ENCODE measurements at regions not wholly inside any gene's neighbourhood (a gene's known extent, or its start where the extent isn't known, plus 50 kb on each side); places are given as distances from the start of the nearest gene placed in this dataset.

DNA sequence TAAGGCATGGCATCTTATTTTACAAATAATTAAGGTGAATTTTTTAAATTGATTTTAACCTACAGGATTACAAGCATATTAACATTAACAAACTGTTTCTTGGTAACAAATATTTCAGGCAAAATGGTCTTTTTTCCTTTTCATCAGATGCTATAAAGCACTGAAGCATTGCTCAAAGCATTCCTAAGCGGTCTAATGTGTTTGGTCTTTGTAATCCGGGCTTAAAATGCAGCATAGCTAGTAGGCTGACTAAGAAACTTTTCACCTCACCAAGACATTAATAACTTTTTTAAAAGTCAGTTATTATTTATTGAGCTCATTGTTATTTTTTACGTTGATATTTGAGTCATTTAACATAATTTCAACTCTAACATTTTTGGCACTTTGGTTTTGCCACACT lies 538.8 kb upstream of the SLC39A10 start:
- H3K4me3 ChIP-seq (ENCODE audit: low read length in 3 of 3): no peak overlapping the region
- H3K27me3 ChIP-seq (ENCODE audit: control insufficient read depth, insufficient read depth, low read length): no peaks in the 10 kb centered on the region
- no peak for DNase-seq
- no peak overlapping the region for H3K27ac ChIP-seq (ENCODE audit: low read depth in 2 of 2, low read length in 2 of 2)
- H3K9ac ChIP-seq (ENCODE audit: low read length in 3 of 3): no peak overlapping the region
- H3K4me1 ChIP-seq (ENCODE audit: control insufficient read depth in 2 of 3, insufficient read depth in 2 of 3, low read depth in 1 of 3, low read length in 3 of 3): no peaks in the 10 kb centered on the region
- no peak for FAIRE-seq
- intact Hi-C loops (cut with DNase I): no loop called here
- H3K9me3 ChIP-seq (ENCODE audit: control insufficient read depth in 2 of 3, insufficient read depth in 1 of 3, low read length in 3 of 3): peaks cover 0 to 3% (median 0%) of the 10 kb centered on the region in 3 donors
- no peaks in the 10 kb centered on the region for H3K36me3 ChIP-seq (ENCODE audit: control insufficient read depth in 2 of 3, insufficient read depth in 3 of 3, low read length in 3 of 3)
- TF ChIP-seq, protein P1, sequence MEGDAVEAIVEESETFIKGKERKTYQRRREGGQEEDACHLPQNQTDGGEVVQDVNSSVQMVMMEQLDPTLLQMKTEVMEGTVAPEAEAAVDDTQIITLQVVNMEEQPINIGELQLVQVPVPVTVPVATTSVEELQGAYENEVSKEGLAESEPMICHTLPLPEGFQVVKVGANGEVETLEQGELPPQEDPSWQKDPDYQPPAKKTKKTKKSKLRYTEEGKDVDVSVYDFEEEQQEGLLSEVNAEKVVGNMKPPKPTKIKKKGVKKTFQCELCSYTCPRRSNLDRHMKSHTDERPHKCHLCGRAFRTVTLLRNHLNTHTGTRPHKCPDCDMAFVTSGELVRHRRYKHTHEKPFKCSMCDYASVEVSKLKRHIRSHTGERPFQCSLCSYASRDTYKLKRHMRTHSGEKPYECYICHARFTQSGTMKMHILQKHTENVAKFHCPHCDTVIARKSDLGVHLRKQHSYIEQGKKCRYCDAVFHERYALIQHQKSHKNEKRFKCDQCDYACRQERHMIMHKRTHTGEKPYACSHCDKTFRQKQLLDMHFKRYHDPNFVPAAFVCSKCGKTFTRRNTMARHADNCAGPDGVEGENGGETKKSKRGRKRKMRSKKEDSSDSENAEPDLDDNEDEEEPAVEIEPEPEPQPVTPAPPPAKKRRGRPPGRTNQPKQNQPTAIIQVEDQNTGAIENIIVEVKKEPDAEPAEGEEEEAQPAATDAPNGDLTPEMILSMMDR (IDR thresholded peaks at IDR 0.05; ENCODE audit: borderline replicate concordance, extremely low read depth, insufficient read depth): no peak

DNA sequence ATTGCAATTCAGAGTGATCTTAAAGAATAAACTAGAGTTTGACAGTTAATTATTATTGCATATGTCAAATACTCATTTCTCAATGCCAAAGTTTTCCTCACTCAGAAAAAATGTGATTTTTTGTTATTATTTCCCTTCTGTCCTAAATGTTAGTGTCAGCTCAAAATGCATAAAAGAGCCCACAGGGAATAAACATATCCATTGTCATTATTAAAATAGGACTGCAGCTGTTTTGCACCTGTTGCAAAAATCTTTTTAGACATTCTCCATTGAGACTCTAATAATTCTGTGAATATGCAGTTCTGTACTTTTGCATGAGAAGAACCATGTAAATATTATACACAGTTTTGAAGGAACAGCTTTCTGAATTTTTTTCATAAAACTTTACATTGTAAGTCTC lies 540.0 kb upstream of the SLC39A10 start:
- H3K9ac ChIP-seq (ENCODE audit: low read length in 3 of 3): no peak overlapping the region
- intact Hi-C loops (cut with DNase I): no loop called here
- no peaks in the 10 kb centered on the region for H3K36me3 ChIP-seq (ENCODE audit: control insufficient read depth in 2 of 3, insufficient read depth in 3 of 3, low read length in 3 of 3)
- TF ChIP-seq, protein P1 (IDR thresholded peaks at IDR 0.05; ENCODE audit: borderline replicate concordance, extremely low read depth, insufficient read depth): no peak
- DNase-seq (no peak), FAIRE-seq (no peak)
- H3K4me1 ChIP-seq (ENCODE audit: control insufficient read depth in 2 of 3, insufficient read depth in 2 of 3, low read depth in 1 of 3, low read length in 3 of 3): no peaks in the 10 kb centered on the region
- no peak overlapping the region for H3K27ac ChIP-seq (ENCODE audit: low read depth in 2 of 2, low read length in 2 of 2)
- no peaks in the 10 kb centered on the region for H3K27me3 ChIP-seq (ENCODE audit: control insufficient read depth, insufficient read depth, low read length)
- H3K4me3 ChIP-seq (ENCODE audit: low read length in 3 of 3): no peak overlapping the region
- peaks cover 0 to 3% (median 0%) of the 10 kb centered on the region in 3 donors for H3K9me3 ChIP-seq (ENCODE audit: control insufficient read depth in 2 of 3, insufficient read depth in 1 of 3, low read length in 3 of 3)

DNA sequence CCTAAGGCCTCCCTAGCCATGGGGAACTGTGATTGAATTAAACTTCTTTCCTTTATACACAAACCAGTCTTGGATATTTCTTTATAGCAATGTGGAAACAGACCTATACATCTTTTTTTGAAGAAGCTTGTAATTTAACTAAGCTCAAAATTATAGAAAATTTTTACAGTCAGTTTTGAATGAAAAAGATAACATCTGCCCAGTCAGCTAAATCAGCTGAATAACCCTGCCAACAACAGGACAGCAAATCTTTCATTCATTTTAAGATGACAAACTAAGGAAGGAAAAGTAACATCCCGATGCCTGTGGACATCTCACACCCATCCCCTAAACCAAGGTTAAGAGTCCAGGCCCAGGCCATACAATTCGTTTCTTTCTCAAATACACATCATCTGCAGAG lies 541.3 kb upstream of the SLC39A10 start:
- Histone ChIP-seq H3K9me3 (ENCODE audit: control insufficient read depth in 2 of 3, insufficient read depth in 1 of 3, low read length in 3 of 3) (peaks cover 0 to 3% (median 0%) of the 10 kb centered on the region in 3 donors), H3K27me3 (ENCODE audit: control insufficient read depth, insufficient read depth, low read length) (no peaks in the 10 kb centered on the region), H3K36me3 (ENCODE audit: control insufficient read depth in 2 of 3, insufficient read depth in 3 of 3, low read length in 3 of 3) (no peaks in the 10 kb centered on the region), H3K4me1 (ENCODE audit: control insufficient read depth in 2 of 3, insufficient read depth in 2 of 3, low read depth in 1 of 3, low read length in 3 of 3) (no peaks in the 10 kb centered on the region), H3K27ac (ENCODE audit: low read depth in 2 of 2, low read length in 2 of 2) (no peak overlapping the region), H3K9ac (ENCODE audit: low read length in 3 of 3) (no peak overlapping the region), H3K4me3 (ENCODE audit: low read length in 3 of 3) (no peak overlapping the region)
- DNase-seq (no peak), FAIRE-seq (no peak)
- TF ChIP-seq, protein P1 (IDR thresholded peaks at IDR 0.05; ENCODE audit: borderline replicate concordance, extremely low read depth, insufficient read depth): no peak
- intact Hi-C loops (cut with DNase I): no loop called here

DNA sequence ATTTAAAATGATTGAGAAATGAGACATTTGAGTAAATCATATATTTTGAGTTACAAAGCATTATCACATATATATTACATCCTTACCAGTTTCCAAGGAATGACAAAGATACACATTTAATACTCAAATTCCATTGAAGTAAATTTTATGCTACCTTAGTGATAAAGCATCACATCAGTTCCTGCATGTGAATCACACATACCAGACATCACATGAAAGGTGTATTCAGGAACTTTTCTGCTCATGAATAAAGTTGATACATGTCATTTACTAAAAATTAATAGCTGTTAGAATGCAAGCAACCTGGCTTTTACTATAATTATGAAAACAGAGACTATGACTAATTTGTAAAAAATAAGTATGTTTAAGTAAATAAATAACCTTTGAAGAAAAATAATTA lies 548.8 kb upstream of the SLC39A10 start:
- FAIRE-seq (no peak), DNase-seq (no peak)
- TF ChIP-seq, protein P1 (IDR thresholded peaks at IDR 0.05; ENCODE audit: borderline replicate concordance, extremely low read depth, insufficient read depth): no peak
- Histone ChIP-seq H3K9me3 (ENCODE audit: control insufficient read depth in 2 of 3, insufficient read depth in 1 of 3, low read length in 3 of 3) (no peaks in the 10 kb centered on the region), H3K36me3 (ENCODE audit: control insufficient read depth in 2 of 3, insufficient read depth in 3 of 3, low read length in 3 of 3) (no peaks in the 10 kb centered on the region), H3K4me3 (ENCODE audit: low read length in 3 of 3) (no peak overlapping the region), H3K9ac (ENCODE audit: low read length in 3 of 3) (no peak overlapping the region), H3K4me1 (ENCODE audit: control insufficient read depth in 2 of 3, insufficient read depth in 2 of 3, low read depth in 1 of 3, low read length in 3 of 3) (no peaks in the 10 kb centered on the region), H3K27me3 (ENCODE audit: control insufficient read depth, insufficient read depth, low read length) (no peaks in the 10 kb centered on the region), H3K27ac (ENCODE audit: low read depth in 2 of 2, low read length in 2 of 2) (no peak overlapping the region)
- intact Hi-C loops (cut with DNase I): no loop called here
